ENCODE measurements at regions not wholly inside any gene's neighbourhood (a gene's known extent, or its start where the extent isn't known, plus 50 kb on each side); places are given as distances from the start of the nearest gene placed in this dataset.

- intact Hi-C loops (cut with DNase I; ENCODE audit: low total_unique reads): no loop called here
- no peak overlapping the region for H3K4me3 ChIP-seq
- H3K9me3 ChIP-seq: no peaks in the 10 kb centered on the region
- H3K27me3 ChIP-seq: no peaks in the 10 kb centered on the region
- H3K36me3 ChIP-seq: no peaks in the 10 kb centered on the region
- TF ChIP-seq CTCF (IDR thresholded peaks at IDR 0.05) (no peak), POLR2AphosphoS5 (IDR thresholded peaks at IDR 0.05) (no peak), POLR2A (IDR thresholded peaks at IDR 0.05) (no peak)
- no peaks in the 10 kb centered on the region for H3K4me1 ChIP-seq
- DNase-seq (ENCODE audit: low spot score in 2 of 2): no peak
- H3K27ac ChIP-seq: no peak overlapping the region
Measured at GRCh38 chr5:89384391-89384790, 501.4 kb upstream of the MEF2C start.

GRCh38 chr5:89380635-89381034 lies 497.7 kb upstream of the MEF2C start:
- no peak for DNase-seq (ENCODE audit: low spot score in 2 of 2)
- H3K27ac ChIP-seq: no peak overlapping the region
- intact Hi-C loops (cut with DNase I; ENCODE audit: low total_unique reads): no loop called here

GRCh38 chr5:89377767-89378455 lies 494.9 kb upstream of the MEF2C start:
- intact Hi-C loops (cut with DNase I; ENCODE audit: low total_unique reads): no loop called here
- Histone ChIP-seq H3K9me3 (no peaks in the 10 kb centered on the region), H3K27ac (no peak overlapping the region), H3K36me3 (no peaks in the 10 kb centered on the region), H3K27me3 (no peaks in the 10 kb centered on the region), H3K4me1 (no peaks in the 10 kb centered on the region), H3K4me3 (no peak overlapping the region)
- DNase-seq (ENCODE audit: low spot score in 2 of 2): no peak
- TF ChIP-seq CTCF (IDR thresholded peaks at IDR 0.05): no peak
- TF ChIP-seq POLR2AphosphoS5 (IDR thresholded peaks at IDR 0.05): no peak
- TF ChIP-seq POLR2A (IDR thresholded peaks at IDR 0.05): no peak

More at GRCh38 chr5:89380635-89381034, 497.7 kb upstream of the MEF2C start:
- Histone ChIP-seq H3K9me3 (no peaks in the 10 kb centered on the region), H3K27me3 (no peaks in the 10 kb centered on the region), H3K36me3 (no peaks in the 10 kb centered on the region), H3K4me1 (no peaks in the 10 kb centered on the region), H3K4me3 (no peak overlapping the region)
- TF ChIP-seq POLR2A (IDR thresholded peaks at IDR 0.05) (no peak), POLR2AphosphoS5 (IDR thresholded peaks at IDR 0.05) (no peak), CTCF (IDR thresholded peaks at IDR 0.05) (no peak)

GRCh38 chr5:89374818-89375521 lies 492.0 kb upstream of the MEF2C start:
- Histone ChIP-seq H3K36me3 (no peaks in the 10 kb centered on the region), H3K4me3 (no peak overlapping the region), H3K27ac (no peak overlapping the region), H3K9me3 (no peaks in the 10 kb centered on the region), H3K27me3 (no peaks in the 10 kb centered on the region), H3K4me1 (no peaks in the 10 kb centered on the region)
- DNase-seq (ENCODE audit: low spot score in 2 of 2): no peak
- intact Hi-C loops (cut with DNase I; ENCODE audit: low total_unique reads): no loop called here
- TF ChIP-seq POLR2A (IDR thresholded peaks at IDR 0.05) (no peak), CTCF (IDR thresholded peaks at IDR 0.05) (no peak), POLR2AphosphoS5 (IDR thresholded peaks at IDR 0.05) (no peak)

GRCh38 chr5:89374144-89374784 lies 491.3 kb upstream of the MEF2C start:
- H3K27ac ChIP-seq: no peak overlapping the region
- no peaks in the 10 kb centered on the region for H3K4me1 ChIP-seq
- H3K4me3 ChIP-seq: no peak overlapping the region
- no peaks in the 10 kb centered on the region for H3K27me3 ChIP-seq
- intact Hi-C loops (cut with DNase I; ENCODE audit: low total_unique reads): no loop called here
- no peak for DNase-seq (ENCODE audit: low spot score in 2 of 2)
- H3K36me3 ChIP-seq: no peaks in the 10 kb centered on the region
- no peaks in the 10 kb centered on the region for H3K9me3 ChIP-seq
- TF ChIP-seq CTCF (IDR thresholded peaks at IDR 0.05) (no peak), POLR2AphosphoS5 (IDR thresholded peaks at IDR 0.05) (no peak), POLR2A (IDR thresholded peaks at IDR 0.05) (no peak)
